ENCODE measurements at regions not wholly inside any gene's neighbourhood (a gene's known extent, or its start where the extent isn't known, plus 50 kb on each side); places are given as distances from the start of the nearest gene placed in this dataset.

DNA sequence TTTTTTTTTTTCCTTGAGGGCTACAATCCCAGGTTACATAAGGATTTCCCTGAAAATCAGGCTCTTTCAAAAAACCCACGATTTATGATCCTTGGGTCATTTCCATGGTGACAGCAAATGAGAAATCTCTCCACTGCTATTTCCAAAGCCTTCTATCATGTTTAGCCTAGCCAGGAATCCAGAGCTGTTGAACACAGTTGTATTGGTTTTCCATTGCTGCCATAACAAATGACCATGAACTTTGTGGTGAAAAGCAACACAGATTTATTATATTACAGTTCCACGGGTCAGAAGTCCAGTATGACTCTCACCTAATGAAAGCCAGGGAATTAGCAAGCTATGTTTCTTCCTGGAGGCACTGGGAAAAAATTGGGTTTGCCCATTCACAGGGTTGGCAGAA is 106.6 kb downstream of the MAF start:
- TF ChIP-seq GATA2 (IDR thresholded peaks at IDR 0.05; ENCODE audit: low read depth, low read length) (no peak), GATA3 (IDR thresholded peaks at IDR 0.05; ENCODE audit: low read depth, low read length) (no peak)
